Fibroblast of skin of left biceps (primary cell): ENCODE measurements at regions not wholly inside any gene's neighbourhood (a gene's known extent, or its start where the extent isn't known, plus 50 kb on each side); places are given as distances from the start of the nearest gene placed in this dataset.

Source experiments
- DNase-seq, 2 experiments: peaks; one replicate each; pipeline ENCODE4 v3.0.0-alpha.2; 2013; ENCODE audit warnings: low read depth in 2 of 2

- no peak for DNase-seq
These were observed 93.1 kb downstream of the RHOB start for GRCh38 chr2:20539776-20540586.

DNA sequence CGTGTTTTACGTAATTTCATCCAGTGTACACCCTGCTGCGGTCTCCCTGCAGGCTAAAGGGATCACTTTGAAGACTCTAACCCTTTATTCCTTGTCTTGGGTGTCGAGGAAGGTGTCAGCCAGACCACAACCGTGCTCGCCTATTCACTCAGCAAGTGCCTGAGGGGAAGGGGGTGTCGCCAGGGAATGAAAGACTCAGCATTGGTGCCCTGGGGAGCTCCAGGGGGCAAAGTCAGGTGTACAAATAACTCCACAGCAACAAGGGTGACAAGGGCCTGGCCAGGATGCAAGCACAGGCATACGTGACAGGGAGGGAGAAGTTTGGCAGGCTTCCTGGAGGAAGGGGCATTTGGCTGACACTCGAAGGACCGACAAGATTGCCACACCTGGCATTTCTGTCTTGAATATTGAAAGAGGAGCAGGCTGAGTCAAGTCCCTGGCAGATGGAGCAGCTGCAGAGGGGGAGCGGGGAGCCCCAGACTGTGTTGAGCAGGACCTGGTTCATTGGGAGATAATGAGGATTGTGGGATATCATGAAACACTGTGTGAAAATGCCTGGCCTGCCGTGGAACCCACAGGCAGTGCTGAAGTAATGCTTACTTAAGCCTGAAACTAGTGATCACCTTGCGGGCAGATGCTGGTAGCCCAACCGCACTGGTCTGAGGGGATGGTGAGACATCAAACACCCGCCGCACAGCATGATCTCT is 93.9 kb downstream of the RHOB start:
- DNase-seq, result no peak

DNA sequence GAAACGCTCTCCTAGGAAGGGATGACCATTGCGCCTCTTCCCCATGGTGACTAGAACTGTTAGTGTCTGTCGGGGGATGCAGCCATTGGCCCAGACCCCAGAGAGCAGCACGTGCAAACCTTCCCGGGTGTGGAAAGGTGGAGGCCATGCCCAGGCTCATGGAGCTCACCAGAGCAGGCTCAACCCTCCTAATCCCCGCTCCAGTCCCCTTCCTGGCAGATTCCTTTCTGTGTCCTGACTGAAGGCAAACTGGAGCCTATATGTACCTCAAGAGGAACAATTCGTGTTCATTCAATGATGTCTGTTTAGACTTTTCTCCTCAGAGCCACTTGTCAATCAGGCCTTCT is 94.4 kb downstream of the RHOB start:
- DNase-seq, result no peak

DNA sequence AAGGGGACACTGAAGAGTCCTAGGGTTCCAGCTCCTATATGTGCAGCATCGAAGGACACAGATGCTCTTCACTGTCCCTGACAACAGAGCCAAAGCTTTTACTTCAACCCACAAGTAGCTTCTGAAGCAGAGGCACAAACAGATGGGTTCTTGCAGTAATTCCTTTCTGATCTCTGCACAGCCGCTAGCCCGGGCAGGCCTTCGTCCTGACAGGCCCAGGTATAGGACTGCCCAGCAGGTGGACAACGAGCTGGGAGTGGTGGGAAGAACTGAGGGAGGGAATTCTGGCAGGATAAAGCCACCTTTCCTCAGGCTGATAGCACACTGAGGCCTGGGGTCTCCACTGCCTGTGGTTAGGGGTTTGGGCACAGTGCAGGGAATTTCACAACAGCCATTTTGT is 94.8 kb downstream of the RHOB start:
- DNase-seq, result no peak

DNA sequence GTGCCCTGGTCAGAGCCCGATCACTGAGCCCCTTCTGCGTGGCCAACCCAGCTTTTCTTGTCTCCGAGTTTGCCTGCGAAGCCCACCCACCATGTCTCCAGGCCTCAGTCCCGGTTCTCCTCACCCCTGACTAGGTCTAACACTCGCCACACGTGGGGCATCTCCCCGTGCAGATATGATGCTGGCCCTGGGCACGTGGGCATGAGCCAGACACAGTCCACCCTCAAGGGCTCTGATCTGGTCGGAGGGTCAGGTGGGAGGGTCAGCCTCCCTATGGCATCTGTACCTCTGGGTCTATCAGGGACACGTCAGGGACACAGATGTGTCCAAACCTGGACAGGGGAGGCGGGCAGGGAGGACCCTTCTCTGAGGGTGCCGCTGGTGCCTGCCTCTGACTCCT is 95.4 kb downstream of the RHOB start:
- no peak for DNase-seq

GRCh38 chr2:20542746-20543468 is 96.0 kb downstream of the RHOB start:
- no peak for DNase-seq

GRCh38 chr2:20543469-20544152 is 96.7 kb downstream of the RHOB start:
- no peak for DNase-seq

- DNase-seq, result no peak
These were observed 97.4 kb downstream of the RHOB start for GRCh38 chr2:20544153-20544747.

DNA sequence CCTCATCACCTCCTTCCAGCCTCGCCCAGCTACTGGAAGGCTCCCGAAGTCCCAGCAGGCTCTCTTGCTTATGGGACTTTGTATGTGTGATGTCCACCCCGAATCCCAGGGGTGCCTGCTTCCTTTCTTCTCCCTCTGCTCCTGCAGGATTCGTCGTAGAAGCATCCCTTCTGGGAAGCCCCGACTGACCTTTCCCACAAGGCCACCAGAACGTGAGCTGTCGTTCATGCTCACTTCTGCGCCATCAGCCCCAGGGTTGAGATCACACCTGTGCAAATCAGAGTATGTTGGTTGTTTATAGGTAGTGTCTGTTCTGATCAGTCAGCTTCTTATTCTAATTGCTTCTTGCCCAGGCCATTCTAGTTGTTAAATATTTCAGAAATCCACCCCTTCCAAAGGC is 101.8 kb downstream of the HS1BP3 start:
- no peak for DNase-seq

DNA sequence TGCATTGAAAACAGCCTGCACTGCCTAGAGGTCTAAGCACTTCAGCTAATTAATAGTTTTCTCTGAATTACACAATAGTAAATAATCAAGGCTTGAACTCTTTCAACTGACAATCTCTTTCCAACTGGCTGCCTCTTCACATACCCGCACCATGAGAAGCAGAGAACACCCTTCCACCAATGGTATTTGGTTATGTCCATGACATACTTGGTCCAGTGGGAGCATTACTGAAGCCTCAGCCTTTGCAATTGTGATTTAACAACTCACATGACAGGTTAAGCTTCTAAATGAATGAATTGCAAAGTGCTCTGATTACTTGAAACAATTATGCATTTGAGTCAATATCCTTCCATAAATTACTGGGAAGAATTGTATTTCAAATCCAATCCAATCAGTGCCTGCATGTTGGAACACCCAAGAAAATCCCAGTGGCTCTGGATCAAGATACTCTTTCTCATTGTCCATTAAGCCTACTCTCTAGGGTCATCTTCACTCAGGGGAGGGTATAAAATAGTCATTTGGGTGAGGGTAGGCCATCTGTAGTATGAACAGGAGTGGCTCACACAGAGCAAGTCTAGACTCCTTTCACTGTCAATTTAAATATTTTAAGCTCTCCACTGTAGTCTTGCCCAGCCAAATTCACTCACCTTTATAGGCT is 101.1 kb downstream of the HS1BP3 start:
- DNase-seq, result no peak

- DNase-seq, result no peak
These were observed 99.5 kb downstream of the HS1BP3 start for GRCh38 chr2:20551260-20551944.

DNA sequence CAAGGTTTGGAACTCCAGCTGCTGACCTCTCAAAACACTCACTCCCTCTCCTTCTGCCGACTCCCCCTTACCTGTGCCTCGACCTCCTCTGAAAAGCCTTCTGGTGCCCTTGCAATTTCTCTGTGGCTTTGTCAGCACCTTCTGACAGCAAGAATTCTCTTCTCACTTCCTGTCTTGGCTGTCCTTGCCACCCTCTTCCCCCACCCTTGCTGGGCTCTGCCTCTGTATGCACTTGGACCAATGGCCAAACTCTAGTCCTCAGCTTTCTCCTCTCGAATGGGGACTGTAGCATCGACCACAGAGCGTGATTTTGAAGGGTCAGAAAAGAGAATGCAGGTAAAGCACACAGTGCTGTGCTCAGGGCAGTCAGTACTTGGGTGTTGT is 99.0 kb downstream of the HS1BP3 start:
- DNase-seq, result no peak

DNA sequence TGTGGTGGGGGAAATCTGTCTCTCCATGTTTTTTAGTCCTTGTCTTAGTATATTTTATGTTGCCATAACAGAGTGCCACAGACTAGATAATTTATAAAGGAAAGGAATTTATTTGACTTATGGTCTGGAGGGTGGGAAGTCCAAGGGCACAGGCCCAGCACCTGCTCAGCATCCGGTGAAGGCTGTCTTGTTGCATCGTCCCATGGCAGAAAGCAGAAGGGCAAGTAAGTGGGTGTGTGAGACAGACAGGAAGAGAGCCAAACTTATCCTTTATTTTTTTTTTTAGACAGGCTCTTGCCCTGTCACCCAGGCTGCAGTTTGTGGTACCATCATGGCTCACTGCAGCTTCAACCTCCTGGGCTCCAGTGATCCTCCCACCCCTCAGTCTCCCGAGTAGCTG is 98.1 kb downstream of the HS1BP3 start:
- DNase-seq, result no peak

DNA sequence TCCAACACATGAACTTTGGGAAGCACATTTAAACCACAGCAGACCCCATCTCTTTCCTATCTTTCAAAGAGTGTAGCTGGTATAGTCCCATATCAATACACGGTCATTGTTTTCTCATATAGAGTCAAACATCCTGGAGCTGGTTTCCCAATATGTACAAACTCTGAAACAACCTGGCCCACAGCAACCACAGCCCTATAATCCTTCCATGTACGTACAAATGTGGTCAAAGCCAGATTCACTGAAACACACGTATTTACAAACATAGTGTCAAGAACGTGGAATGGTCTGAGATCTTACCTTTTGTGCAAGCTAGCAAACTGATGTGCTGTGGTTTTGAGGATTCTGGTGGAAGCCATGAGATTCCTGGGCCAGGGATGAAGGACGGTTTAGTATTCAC is 97.3 kb downstream of the HS1BP3 start:
- no peak for DNase-seq

DNA sequence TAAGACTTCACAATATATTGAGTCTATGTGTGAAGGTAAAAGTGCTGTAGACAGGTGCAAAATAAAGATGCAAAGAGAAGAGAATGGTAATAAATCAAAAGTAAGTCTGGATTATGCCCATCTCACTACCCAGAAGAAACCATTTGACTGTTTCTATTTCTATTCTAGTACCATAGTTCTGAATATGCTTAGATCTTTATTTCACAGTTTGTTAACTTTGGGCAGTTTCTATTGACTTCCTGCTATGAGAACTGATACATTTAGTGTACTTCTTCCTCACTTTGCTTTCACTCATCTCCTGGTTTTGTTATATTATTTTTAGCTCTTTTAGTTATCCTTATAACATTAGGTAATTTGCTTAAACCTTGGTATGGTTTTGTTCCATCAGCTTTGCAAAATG is 94.9 kb downstream of the HS1BP3 start:
- no peak for DNase-seq

- DNase-seq, result no peak
These were observed 94.1 kb downstream of the HS1BP3 start for GRCh38 chr2:20556756-20557155.

- no peak for DNase-seq
These were observed 93.7 kb downstream of the HS1BP3 start for GRCh38 chr2:20557226-20557625.

GRCh38 chr2:20557635-20558034 is 93.3 kb downstream of the HS1BP3 start:
- no peak for DNase-seq

GRCh38 chr2:20558391-20559150 is 92.3 kb downstream of the HS1BP3 start:
- DNase-seq, result no peak

GRCh38 chr2:20559277-20559676 is 91.6 kb downstream of the HS1BP3 start:
- no peak for DNase-seq
